Frontal cortex (tissue), 3 donors: ENCODE measurements at regions not wholly inside any gene's neighbourhood (a gene's known extent, or its start where the extent isn't known, plus 50 kb on each side); places are given as distances from the start of the nearest gene placed in this dataset.
A peak's percentile ranks its signal among the peaks of the same experiment; 100 is the strongest.

ENCODE experiments used
- DNase-seq, 2 donors: peaks; one replicate each; pipeline ENCODE4 v3.0.0; 2012; ENCODE audit warnings: low spot score in 2 of 2
- FAIRE-seq: peaks from 2 replicates; lab custom pipeline; 2012; peaks lifted over from hg19 to GRCh38; lab: Jason Lieb, UNC
- donor health status: control.
- donor health status: control.
- donor health status: control.

- no peak for DNase-seq
- FAIRE-seq, result no peak
Observed at GRCh38 chr7:145951566-145951965, 165.0 kb upstream of the CNTNAP2 start.

DNA sequence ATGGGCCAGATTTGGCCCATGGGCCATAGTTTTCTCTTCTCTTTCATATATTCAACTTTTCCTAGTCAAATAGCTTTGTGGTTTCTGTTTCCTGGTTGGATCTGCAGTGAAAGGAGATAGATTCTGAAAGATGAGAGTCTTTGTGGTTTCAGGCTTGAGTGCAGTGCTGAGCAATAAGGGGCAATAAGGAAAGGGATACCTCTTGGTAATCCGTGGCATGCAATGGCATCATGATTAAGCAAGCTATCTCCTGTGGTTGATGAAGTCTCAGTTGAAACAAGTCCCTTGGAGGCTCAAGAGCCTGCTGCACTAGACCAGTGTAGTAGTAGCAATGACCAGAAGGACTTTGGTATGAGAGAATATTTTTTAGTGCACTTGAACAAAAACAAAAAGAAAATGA lies 187.7 kb upstream of the CNTNAP2 start:
- no peak for FAIRE-seq

GRCh38 chr7:145919712-145920111 lies 196.9 kb upstream of the CNTNAP2 start:
- no peak for DNase-seq
- FAIRE-seq, result no peak

More for the DNA sequence above, 187.7 kb upstream of the CNTNAP2 start:
- DNase-seq, result no peak

DNA sequence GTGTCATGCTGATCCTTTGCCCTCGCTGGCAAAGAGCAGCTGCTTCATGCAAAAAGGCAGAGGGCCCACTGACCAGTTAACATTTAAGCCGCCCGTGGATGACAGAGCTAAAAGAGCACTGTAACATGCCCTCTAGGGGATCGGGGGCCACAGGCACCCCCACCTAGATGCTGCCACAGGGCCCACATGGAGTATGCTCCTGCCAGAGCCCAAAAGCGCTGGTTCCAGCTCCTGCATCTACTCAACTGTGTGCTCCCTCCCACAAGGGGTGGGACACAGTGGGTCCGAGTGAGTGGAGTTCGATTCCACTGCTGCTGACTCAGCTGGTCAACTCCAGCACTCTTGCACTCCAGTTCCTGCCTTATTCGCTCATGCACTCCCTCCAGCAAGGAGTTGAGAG lies 199.8 kb upstream of the CNTNAP2 start:
- FAIRE-seq, result no peak
- DNase-seq, result no peak

GRCh38 chr7:145915679-145916078 lies 200.9 kb upstream of the CNTNAP2 start:
- DNase-seq (no peak), FAIRE-seq (no peak)

- FAIRE-seq, result no peak
Observed at GRCh38 chr7:145909991-145910513, 206.5 kb upstream of the CNTNAP2 start.

GRCh38 chr7:145903658-145904057 lies 212.9 kb upstream of the CNTNAP2 start:
- DNase-seq, result no peak
- peak; percentile 23 for FAIRE-seq

More at GRCh38 chr7:145909991-145910513, 206.5 kb upstream of the CNTNAP2 start:
- no peak for DNase-seq

- DNase-seq, result no peak
- FAIRE-seq, result no peak
Observed at GRCh38 chr7:145902123-145902522, 214.5 kb upstream of the CNTNAP2 start.

- DNase-seq, result no peak
- no peak for FAIRE-seq
Observed at GRCh38 chr7:145899938-145900337, 216.7 kb upstream of the CNTNAP2 start.

DNA sequence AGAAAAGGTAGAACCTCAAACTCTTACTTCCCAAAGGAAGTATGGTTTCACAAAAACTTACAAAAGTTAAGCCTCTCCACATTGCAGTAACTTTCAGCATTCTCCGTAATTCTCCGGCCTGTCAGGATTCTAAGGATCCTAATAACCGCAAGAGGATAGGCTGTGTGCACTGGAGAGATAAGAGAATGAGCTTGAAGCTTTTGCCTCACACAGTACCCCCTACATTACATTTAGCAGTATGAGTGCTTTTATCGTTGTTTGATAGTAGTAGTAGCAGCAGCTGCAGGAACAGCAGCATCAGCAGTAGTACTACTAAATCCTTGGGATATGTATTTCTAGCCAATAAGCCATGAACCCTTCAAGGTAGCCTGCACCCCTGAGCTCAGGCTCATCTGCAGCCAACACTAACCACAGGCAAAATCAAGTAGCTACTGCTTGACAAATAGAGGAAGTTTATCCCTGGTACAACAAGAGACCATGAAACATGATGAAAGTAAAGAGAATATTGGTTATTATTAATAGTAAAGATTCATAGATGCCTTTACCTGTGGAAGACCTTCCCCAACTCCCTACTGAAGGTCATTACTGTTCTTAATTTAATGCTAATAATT lies 222.6 kb upstream of the CNTNAP2 start:
- DNase-seq (no peak), FAIRE-seq (no peak)

GRCh38 chr7:145884716-145885514 lies 231.7 kb upstream of the CNTNAP2 start:
- FAIRE-seq (no peak), DNase-seq (no peak)

DNA sequence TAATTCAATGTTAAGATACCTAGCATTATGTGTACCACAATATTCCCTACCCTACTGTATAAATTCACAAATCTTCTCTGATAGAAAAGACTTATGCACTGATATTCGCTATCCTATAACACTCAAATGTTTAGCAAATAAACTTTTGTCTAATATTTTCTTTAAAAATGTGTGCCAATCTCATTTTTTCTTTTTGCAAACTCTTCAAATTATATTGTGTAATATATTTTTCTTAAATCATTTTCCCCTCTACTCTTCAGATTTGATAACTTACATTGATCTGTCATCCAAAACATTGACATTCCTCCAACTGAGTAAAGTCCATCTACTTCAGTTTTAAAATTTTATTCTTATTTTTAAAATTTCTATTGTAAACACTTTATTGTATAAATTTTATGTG lies 240.2 kb upstream of the CNTNAP2 start:
- FAIRE-seq, result no peak
- DNase-seq, result no peak

DNA sequence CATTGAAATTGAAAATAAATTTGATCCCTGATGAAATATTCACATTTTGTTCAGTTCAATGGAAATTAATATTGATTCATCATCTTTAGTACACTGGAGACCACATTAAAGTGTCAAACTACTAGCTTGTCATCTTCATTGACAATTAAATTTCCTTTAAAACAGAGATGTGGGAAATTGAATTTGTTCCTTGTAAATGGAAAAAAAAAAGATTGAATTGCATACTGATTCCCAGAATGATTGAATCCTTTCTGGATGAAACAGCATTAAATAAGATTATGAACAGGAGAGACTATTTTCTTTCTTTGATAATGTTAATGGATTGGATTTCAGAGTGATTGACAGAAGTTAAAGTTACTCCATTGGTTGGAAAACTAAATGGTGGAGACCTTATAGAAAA lies 241.3 kb upstream of the CNTNAP2 start:
- FAIRE-seq (no peak), DNase-seq (no peak)

DNA sequence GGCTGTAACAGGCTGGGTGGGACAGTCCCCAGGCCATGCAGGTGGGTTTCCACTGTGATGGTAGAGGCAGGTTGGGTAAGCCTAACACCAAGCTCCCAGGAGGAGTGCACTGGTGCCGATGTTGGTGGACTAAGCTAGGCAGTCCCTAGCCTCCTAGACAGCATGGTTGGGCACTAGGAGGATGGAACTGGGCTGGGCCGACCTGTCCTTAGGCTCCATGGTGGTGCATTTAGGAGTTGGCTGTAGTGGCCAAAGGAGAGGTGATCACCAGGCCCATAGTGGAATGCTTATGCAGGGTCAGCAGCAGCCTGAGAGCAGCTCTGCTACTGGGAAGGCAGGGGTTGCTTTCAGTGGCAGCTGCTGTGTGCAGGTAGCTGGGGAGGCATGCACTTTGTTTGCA lies 247.7 kb upstream of the CNTNAP2 start:
- FAIRE-seq, result no peak
- no peak for DNase-seq

DNA sequence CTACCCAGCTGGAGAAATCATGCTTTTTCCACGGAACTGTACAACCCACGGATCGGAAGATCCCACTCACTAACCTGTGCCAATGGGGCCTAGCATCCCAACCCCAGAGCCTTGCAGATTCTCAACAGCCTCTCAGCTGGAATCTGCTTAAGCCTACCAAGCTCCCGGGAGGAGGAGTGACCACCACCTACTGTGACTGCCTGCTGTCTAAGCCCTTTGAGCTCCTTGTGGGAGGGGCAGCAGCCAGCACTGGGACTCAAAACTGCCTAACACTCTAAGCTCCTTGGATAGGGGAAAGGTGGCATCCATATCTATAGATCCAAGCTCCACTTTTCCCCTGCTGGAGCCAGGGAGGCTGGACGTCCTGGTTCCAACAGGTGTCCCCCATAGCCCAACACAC lies 254.4 kb upstream of the CNTNAP2 start:
- DNase-seq, result no peak
- FAIRE-seq, result no peak

DNA sequence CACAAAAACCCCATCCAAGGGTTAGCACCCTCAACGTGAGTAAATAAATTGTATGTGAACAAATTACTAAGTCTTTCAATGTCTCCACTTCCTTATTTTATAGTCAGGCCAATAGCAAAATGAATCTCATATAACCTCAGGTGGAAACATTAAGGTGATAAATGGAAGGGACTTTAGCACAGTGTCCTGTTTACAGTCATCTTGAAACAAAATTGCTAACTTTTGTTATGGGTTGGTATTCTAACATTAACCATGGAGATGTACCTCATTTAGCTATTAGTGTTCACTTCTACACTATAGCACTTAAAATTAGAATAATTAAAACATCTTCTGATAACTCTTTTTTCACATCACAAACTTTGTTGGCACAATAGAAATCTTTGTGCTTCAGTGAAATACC lies 255.8 kb upstream of the CNTNAP2 start:
- DNase-seq (no peak), FAIRE-seq (no peak)

DNA sequence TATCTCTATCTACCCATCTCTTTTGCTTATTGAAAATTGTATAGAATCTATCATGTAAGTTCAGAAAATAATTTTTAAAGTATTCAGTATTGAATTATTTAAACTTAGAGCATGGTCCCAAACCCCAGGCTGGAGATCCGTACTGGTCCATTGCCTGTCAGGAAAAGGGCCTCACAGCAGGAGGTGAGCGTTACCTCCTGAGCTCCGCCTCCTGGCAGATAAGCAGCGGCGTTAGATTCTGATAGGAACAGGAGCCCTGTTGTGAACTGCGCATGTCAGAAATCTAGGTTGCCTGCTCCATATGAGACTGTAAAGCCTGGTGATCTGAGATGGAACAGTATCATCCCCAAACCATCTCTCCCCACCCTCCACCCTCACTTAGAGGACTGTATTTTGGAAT lies 266.0 kb upstream of the CNTNAP2 start:
- FAIRE-seq, result no peak
- no peak for DNase-seq

GRCh38 chr7:145848691-145849090 lies 267.9 kb upstream of the CNTNAP2 start:
- no peak for FAIRE-seq
- no peak for DNase-seq

GRCh38 chr7:145845345-145845744 lies 271.3 kb upstream of the CNTNAP2 start:
- FAIRE-seq, result no peak
- no peak for DNase-seq

DNA sequence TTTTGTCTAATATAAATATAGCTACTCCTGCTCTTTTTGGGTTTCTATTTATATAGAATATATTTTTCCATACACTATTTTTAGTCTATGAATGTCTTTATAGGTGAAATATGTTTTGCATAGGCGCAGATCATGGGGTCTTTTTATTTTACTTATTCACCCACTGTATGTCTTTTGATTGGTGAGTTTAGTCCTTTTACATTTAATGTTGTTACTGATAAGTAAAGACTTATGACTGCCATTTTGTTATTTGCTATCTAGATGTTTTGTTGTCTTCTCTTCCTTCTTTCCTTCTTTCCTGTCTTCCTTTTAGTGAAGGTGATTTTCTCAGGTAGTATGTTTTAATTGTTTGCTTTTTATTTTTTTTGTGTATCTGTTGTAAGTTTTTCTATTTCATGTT lies 276.8 kb upstream of the CNTNAP2 start:
- no peak for FAIRE-seq
- DNase-seq, result no peak

DNA sequence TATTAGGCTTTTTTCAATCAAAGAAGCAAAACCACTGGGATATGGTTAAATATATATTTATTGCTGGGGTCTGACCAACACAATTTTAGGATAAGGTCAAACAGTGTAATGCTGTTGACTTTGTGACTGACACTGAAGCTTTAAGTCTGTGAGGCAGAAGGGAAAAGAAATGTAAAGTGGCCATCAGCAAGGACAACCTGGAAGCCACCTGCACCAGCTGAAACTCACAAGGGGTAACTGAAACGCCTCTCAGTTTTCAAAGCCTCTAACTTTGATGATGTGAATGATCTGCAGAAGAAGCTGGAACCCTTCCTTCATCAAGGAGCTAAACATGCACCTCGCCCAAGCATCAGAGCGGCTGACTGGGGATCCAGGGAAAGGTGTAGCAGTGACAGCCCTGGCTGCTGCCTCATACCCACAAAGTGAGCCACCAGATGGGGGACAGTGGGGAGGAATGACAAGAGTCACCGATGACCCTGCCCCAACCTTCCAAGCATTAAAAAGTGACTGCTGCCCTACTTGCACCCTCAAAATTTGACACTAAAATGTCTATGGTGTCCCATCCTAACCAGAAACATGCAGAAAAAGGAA lies 284.9 kb upstream of the CNTNAP2 start:
- FAIRE-seq (no peak), DNase-seq (no peak)
